ENCODE measurements at regions not wholly inside any gene's neighbourhood (a gene's known extent, or its start where the extent isn't known, plus 50 kb on each side); places are given as distances from the start of the nearest gene placed in this dataset.

GRCh38 chr15:39318231-39318630 is 262.6 kb upstream of the THBS1 start:
- Histone ChIP-seq H3K9ac (ENCODE audit: insufficient read depth, low read length, poor library complexity, severe bottlenecking) (no peak overlapping the region), H2AFZ (ENCODE audit: insufficient read depth, low read depth, low read length, poor library complexity, severe bottlenecking) (no peak overlapping the region), H3K9me3 (replicated peaks in 1 of 2; ENCODE audit: control insufficient read depth in 1 of 2, insufficient read depth in 1 of 2, low read length in 2 of 2) (peaks cover 14 to 17% of the 10 kb centered on the region in 2 donors), H3K27ac (ENCODE audit: low read depth in 1 of 2, low read length in 2 of 2) (no peak overlapping the region), H4K20me1 (ENCODE audit: insufficient read depth, low read length) (no peaks in the 10 kb centered on the region), H3K4me3 (replicated peaks in 1 of 3; ENCODE audit: low read depth in 2 of 3, low read length in 3 of 3) (no peak overlapping the region), H3K79me2 (ENCODE audit: insufficient read depth, low read length) (no peaks in the 10 kb centered on the region), H3K4me1 (ENCODE audit: control insufficient read depth in 1 of 2, insufficient read depth in 2 of 2, low read length in 2 of 2) (peaks cover 4 to 7% of the 10 kb centered on the region in 2 donors), H3K4me2 (replicated peaks; ENCODE audit: extremely low read depth, low read length, poor library complexity, severe bottlenecking) (no peak overlapping the region), H3K27me3 (ENCODE audit: control insufficient read depth in 2 of 2, insufficient read depth in 2 of 2, low read length in 2 of 2) (no peaks in the 10 kb centered on the region), H3K36me3 (replicated peaks in 1 of 2; ENCODE audit: control insufficient read depth in 1 of 2, insufficient read depth in 2 of 2, low read length in 2 of 2) (no peaks in the 10 kb centered on the region)
- TF ChIP-seq CTCF (IDR thresholded peaks at IDR 0.05): no peak
- Mint-ChIP-seq H3K9me3 (peaks cover 9 to 27% (median 19%) of the 10 kb centered on the region in 7 donors), H3K27ac (no peak overlapping the region), H3K27me3 (ENCODE audit: low read depth in 3 of 3) (peaks cover 0 to 4% (median 2%) of the 10 kb centered on the region in 3 donors), H3K4me1 (peaks cover 14% of the 10 kb centered on the region), H3K4me3 (no peak overlapping the region), H3K36me3 (peaks cover 7 to 12% of the 10 kb centered on the region in 2 donors)
- no peak for DNase-seq
- intact Hi-C loops (cut with micrococcal nuclease): no loop called here
- WGBS (ENCODE audit: insufficient coverage): no CpG with 5 or more reads among the region's 2 CpGs

GRCh38 chr15:39320355-39320754 is 260.5 kb upstream of the THBS1 start:
- Mint-ChIP-seq H3K36me3 (peaks cover 8 to 12% of the 10 kb centered on the region in 2 donors), H3K4me3 (no peak overlapping the region), H3K4me1 (peaks cover 5% of the 10 kb centered on the region), H3K27ac (no peak overlapping the region), H3K9me3 (peaks cover 9 to 28% (median 19%) of the 10 kb centered on the region in 7 donors), H3K27me3 (ENCODE audit: low read depth in 3 of 3) (peaks cover 0 to 2% (median 2%) of the 10 kb centered on the region in 3 donors)
- intact Hi-C loops (cut with micrococcal nuclease): loop anchor here in 1 of 2 donors (10.0 kb wide), 1 partner anchor 56 kb away; no protein-coding TSS in a partner anchor
- H3K4me2 ChIP-seq (replicated peaks; ENCODE audit: extremely low read depth, low read length, poor library complexity, severe bottlenecking): no peak overlapping the region
- no peak overlapping the region for H3K9ac ChIP-seq (ENCODE audit: insufficient read depth, low read length, poor library complexity, severe bottlenecking)
- peaks cover under 1 to 1% of the 10 kb centered on the region in 2 donors for H3K4me1 ChIP-seq (ENCODE audit: control insufficient read depth in 1 of 2, insufficient read depth in 2 of 2, low read length in 2 of 2)
- H3K9me3 ChIP-seq (replicated peaks in 1 of 2; ENCODE audit: control insufficient read depth in 1 of 2, insufficient read depth in 1 of 2, low read length in 2 of 2): peaks cover 14 to 17% of the 10 kb centered on the region in 2 donors
- H3K4me3 ChIP-seq (replicated peaks in 1 of 3; ENCODE audit: low read depth in 2 of 3, low read length in 3 of 3): no peak overlapping the region
- no peak for TF ChIP-seq CTCF (IDR thresholded peaks at IDR 0.05)
- no peak overlapping the region for H2AFZ ChIP-seq (ENCODE audit: insufficient read depth, low read depth, low read length, poor library complexity, severe bottlenecking)
- no peaks in the 10 kb centered on the region for H3K79me2 ChIP-seq (ENCODE audit: insufficient read depth, low read length)
- H3K27me3 ChIP-seq (ENCODE audit: control insufficient read depth in 2 of 2, insufficient read depth in 2 of 2, low read length in 2 of 2): no peaks in the 10 kb centered on the region
- no peaks in the 10 kb centered on the region for H3K36me3 ChIP-seq (replicated peaks in 1 of 2; ENCODE audit: control insufficient read depth in 1 of 2, insufficient read depth in 2 of 2, low read length in 2 of 2)
- H4K20me1 ChIP-seq (ENCODE audit: insufficient read depth, low read length): no peaks in the 10 kb centered on the region
- H3K27ac ChIP-seq (ENCODE audit: low read depth in 1 of 2, low read length in 2 of 2): no peak overlapping the region
- DNase-seq: no peak
